ENCODE measurements at regions not wholly inside any gene's neighbourhood (a gene's known extent, or its start where the extent isn't known, plus 50 kb on each side); places are given as distances from the start of the nearest gene placed in this dataset.

- no peak for DNase-seq (ENCODE audit: low spot score)
- Histone ChIP-seq H3K27ac (no peak overlapping the region), H3K4me3 (no peak overlapping the region)
- no peak for TF ChIP-seq CTCF (IDR thresholded peaks at IDR 0.05)
Observed at GRCh38 chr6:14972379-14973067, 273.3 kb upstream of the JARID2 start.

- H3K4me3 ChIP-seq: no peak overlapping the region
- no peak overlapping the region for H3K27ac ChIP-seq
- no peak for DNase-seq (ENCODE audit: low spot score)
- TF ChIP-seq CTCF (IDR thresholded peaks at IDR 0.05): no peak
Observed at GRCh38 chr6:14974372-14974771, 271.5 kb upstream of the JARID2 start.

GRCh38 chr6:14974792-14975470, 270.9 kb upstream of the JARID2 start:
- Histone ChIP-seq H3K27ac (no peak overlapping the region), H3K4me3 (no peak overlapping the region)
- no peak for DNase-seq (ENCODE audit: low spot score)
- no peak for TF ChIP-seq CTCF (IDR thresholded peaks at IDR 0.05)

- no peak for TF ChIP-seq CTCF (IDR thresholded peaks at IDR 0.05)
- no peak for DNase-seq (ENCODE audit: low spot score)
- Histone ChIP-seq H3K4me3 (no peak overlapping the region), H3K27ac (no peak overlapping the region)
Observed at GRCh38 chr6:14975471-14975817, 270.4 kb upstream of the JARID2 start.

GRCh38 chr6:14977747-14978382, 268.0 kb upstream of the JARID2 start:
- TF ChIP-seq CTCF (IDR thresholded peaks at IDR 0.05): no peak
- Histone ChIP-seq H3K27ac (no peak overlapping the region), H3K4me3 (no peak overlapping the region)
- no peak for DNase-seq (ENCODE audit: low spot score)

- no peak for DNase-seq (ENCODE audit: low spot score)
- TF ChIP-seq CTCF (IDR thresholded peaks at IDR 0.05): no peak
- H3K27ac ChIP-seq: no peak overlapping the region
- no peak overlapping the region for H3K4me3 ChIP-seq
Observed at GRCh38 chr6:14981960-14982359, 263.9 kb upstream of the JARID2 start.

Measured in coronary artery (tissue), 2 donors.